HL-60 (cell line): ENCODE measurements at regions not wholly inside any gene's neighbourhood (a gene's known extent, or its start where the extent isn't known, plus 50 kb on each side); places are given as distances from the start of the nearest gene placed in this dataset.

Experiments
- CTCF ChIP-seq: IDR thresholded peaks from one replicate; pipeline ENCODE4 v1.5.1; 2011; ENCODE audit warnings: low read length, control low read depth, inconsistent platforms; ENCODE audit not compliant: insufficient read depth
- POLR2AphosphoS5 ChIP-seq: IDR thresholded peaks from 2 replicates; pipeline ENCODE4 v1.6.1; 2012; ENCODE audit warnings: low read depth
- REST ChIP-seq: IDR thresholded peaks from 2 replicates; pipeline ENCODE4 v1.6.1; 2012; ENCODE audit warnings: low read depth; ENCODE audit not compliant: insufficient replicate concordance
- SPI1 ChIP-seq: IDR thresholded peaks from 2 replicates; pipeline ENCODE4 v1.6.1; 2012; ENCODE audit warnings: low read depth, mild to moderate bottlenecking, borderline replicate concordance

GRCh38 chr6:169938731-169939130 lies 187.3 kb downstream of the ERMARD start:
- no peak for TF ChIP-seq CTCF
- TF ChIP-seq REST: no peak
- no peak for TF ChIP-seq SPI1
- TF ChIP-seq POLR2AphosphoS5: no peak
